ENCODE measurements at regions not wholly inside any gene's neighbourhood (a gene's known extent, or its start where the extent isn't known, plus 50 kb on each side); places are given as distances from the start of the nearest gene placed in this dataset.

- no peak for TF ChIP-seq CTCF (IDR thresholded peaks at IDR 0.05)
- TF ChIP-seq EZH2 (IDR thresholded peaks at IDR 0.05; ENCODE audit: borderline replicate concordance, insufficient read depth, low read depth, low read length, poor library complexity, severe bottlenecking): no peak
Observed at GRCh38 chr9:73715591-73715990, 563.9 kb downstream of the ANXA1 start.
